Endothelial cell of umbilical vein (primary cell): ENCODE measurements at regions not wholly inside any gene's neighbourhood (a gene's known extent, or its start where the extent isn't known, plus 50 kb on each side); places are given as distances from the start of the nearest gene placed in this dataset.

ENCODE experiments used
- CTCF ChIP-seq, 2 donors: IDR thresholded peaks; 1 replicate in 1 of 2; 2 replicates in 1 of 2; pipeline ENCODE4 v1.5.1; 2011; ENCODE audit warnings: low read length in 2 of 2, mild to moderate bottlenecking in 2 of 2, moderate library complexity in 2 of 2, control low read depth in 1 of 2, inconsistent platforms in 1 of 2, low read depth in 1 of 2; ENCODE audit not compliant: insufficient read depth in 1 of 2; ENCODE audit errors: extremely low read depth in 1 of 2
- EZH2 ChIP-seq: IDR thresholded peaks from 2 replicates; pipeline ENCODE4 v1.6.1; 2012; ENCODE audit warnings: borderline replicate concordance, low read depth, mild to moderate bottlenecking, moderate library complexity, low read length, inconsistent platforms; ENCODE audit not compliant: severe bottlenecking
- GATA2 ChIP-seq: IDR thresholded peaks from 2 replicates; pipeline ENCODE4 v1.7.0; 2011; ENCODE audit warnings: low read depth, mild to moderate bottlenecking, moderate library complexity, mixed read lengths, low read length; ENCODE audit not compliant: insufficient read length, insufficient read depth
- MYC ChIP-seq: IDR thresholded peaks from one replicate; pipeline ENCODE4 v1.6.1; 2011; ENCODE audit warnings: mild to moderate bottlenecking, low read depth, low read length
- POLR2A ChIP-seq: IDR thresholded peaks from 2 replicates; pipeline ENCODE4 v1.6.1; 2012; ENCODE audit warnings: low read depth, mild to moderate bottlenecking, control low read depth, low read length
- POLR2AphosphoS5 ChIP-seq: IDR thresholded peaks from 2 replicates; pipeline ENCODE4 v1.6.1; 2012; ENCODE audit warnings: low read depth, mild to moderate bottlenecking, control low read depth, low read length, moderate library complexity; ENCODE audit not compliant: insufficient read depth
- TF ChIP-seq, protein P1 (sequence below): IDR thresholded peaks from 2 replicates; pipeline ENCODE4 v1.6.1; 2011; ENCODE audit not compliant: insufficient read depth, insufficient read length

- TF ChIP-seq, protein P1, sequence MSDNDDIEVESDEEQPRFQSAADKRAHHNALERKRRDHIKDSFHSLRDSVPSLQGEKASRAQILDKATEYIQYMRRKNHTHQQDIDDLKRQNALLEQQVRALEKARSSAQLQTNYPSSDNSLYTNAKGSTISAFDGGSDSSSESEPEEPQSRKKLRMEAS, result no peak
- TF ChIP-seq POLR2AphosphoS5 (no peak), CTCF (IDR thresholded peaks at IDR 0.05; ENCODE audit: extremely low read depth in 1 of 2, insufficient read depth in 1 of 2, low read depth in 1 of 2, low read length in 2 of 2) (no peak), GATA2 (no peak), EZH2 (no peak), POLR2A (no peak), MYC (no peak)
These were observed 326.8 kb downstream of the PPP4R3C start for GRCh38 chrX:27136325-27136724.
